CD4-positive, CD25-positive, alpha-beta regulatory T cell (primary cell): ENCODE measurements at regions not wholly inside any gene's neighbourhood (a gene's known extent, or its start where the extent isn't known, plus 50 kb on each side); places are given as distances from the start of the nearest gene placed in this dataset.

Experiments
- ATAC-seq, 2 donors: fragments of 150-1000 bp; cut with Tn5 transposase; one replicate each; pipeline ENCODE4 v1.10.0; 2021; ENCODE audit warnings: low read depth in 2 of 2, moderate number of reproducible peaks in 2 of 2, moderate library complexity in 1 of 2
- DNase-seq, 3 donors: peaks; one replicate each; pipeline versions ENCODE4 v3.0.0 to v3.0.0-alpha.2; 2012 to 2022; ENCODE audit warnings: mixed read lengths in 1 of 3
- H3K27ac ChIP-seq: one replicate; pipeline ENCODE4 v1.7.0; 2013; ENCODE audit warnings: mild to moderate bottlenecking, low read length; ENCODE audit not compliant: insufficient read depth, poor library complexity, severe bottlenecking
- H3K27me3 ChIP-seq: one replicate; pipeline ENCODE4 v1.7.0; 2013; ENCODE audit warnings: low read length; ENCODE audit not compliant: control insufficient read depth, insufficient read depth
- H3K36me3 ChIP-seq: one replicate; pipeline ENCODE4 v1.7.0; 2013; ENCODE audit warnings: mild to moderate bottlenecking, low read length, moderate library complexity; ENCODE audit not compliant: control insufficient read depth, insufficient read depth
- H3K4me1 ChIP-seq: 2 replicates; pipeline ENCODE4 v1.7.0; 2013; ENCODE audit warnings: mild to moderate bottlenecking, low read length; ENCODE audit not compliant: insufficient read depth, control insufficient read depth, poor library complexity, severe bottlenecking
- H3K4me3 ChIP-seq: one replicate; pipeline ENCODE4 v1.7.0; 2013; ENCODE audit warnings: low read depth, mild to moderate bottlenecking, low read length, moderate library complexity
- H3K9me3 ChIP-seq, 2 experiments: 1 replicate in 1 of 2; 2 replicates in 1 of 2; pipeline ENCODE4 v1.7.0; 2013; ENCODE audit warnings: low read length in 2 of 2, mild to moderate bottlenecking in 1 of 2, moderate library complexity in 1 of 2; ENCODE audit not compliant: control insufficient read depth in 2 of 2
- H3K27ac Mint-ChIP-seq, 3 donors: one replicate each; pipeline ENCODE4 v1.8.0; 2020 to 2022; ENCODE audit warnings: mild to moderate bottlenecking in 3 of 3, mixed read lengths in 3 of 3, moderate library complexity in 2 of 3
- H3K27me3 Mint-ChIP-seq: one replicate; pipeline ENCODE4 v1.8.0; 2022; ENCODE audit warnings: mild to moderate bottlenecking, mixed read lengths
- H3K36me3 Mint-ChIP-seq: one replicate; pipeline ENCODE4 v1.8.0; 2020; ENCODE audit warnings: mixed read lengths
- H3K4me1 Mint-ChIP-seq, 4 donors: one replicate each; pipeline ENCODE4 v1.8.0; 2020 to 2022; ENCODE audit warnings: mixed read lengths in 4 of 4, mild to moderate bottlenecking in 1 of 4
- H3K4me3 Mint-ChIP-seq, 4 donors: one replicate each; pipeline ENCODE4 v1.8.0; 2020 to 2022; ENCODE audit warnings: mild to moderate bottlenecking in 4 of 4, mixed read lengths in 4 of 4, moderate library complexity in 3 of 4
- H3K9me3 Mint-ChIP-seq, 7 donors: one replicate each; pipeline ENCODE4 v1.8.0; 2020 to 2022; ENCODE audit warnings: mixed read lengths in 7 of 7, mild to moderate bottlenecking in 3 of 7, moderate library complexity in 2 of 7

DNA sequence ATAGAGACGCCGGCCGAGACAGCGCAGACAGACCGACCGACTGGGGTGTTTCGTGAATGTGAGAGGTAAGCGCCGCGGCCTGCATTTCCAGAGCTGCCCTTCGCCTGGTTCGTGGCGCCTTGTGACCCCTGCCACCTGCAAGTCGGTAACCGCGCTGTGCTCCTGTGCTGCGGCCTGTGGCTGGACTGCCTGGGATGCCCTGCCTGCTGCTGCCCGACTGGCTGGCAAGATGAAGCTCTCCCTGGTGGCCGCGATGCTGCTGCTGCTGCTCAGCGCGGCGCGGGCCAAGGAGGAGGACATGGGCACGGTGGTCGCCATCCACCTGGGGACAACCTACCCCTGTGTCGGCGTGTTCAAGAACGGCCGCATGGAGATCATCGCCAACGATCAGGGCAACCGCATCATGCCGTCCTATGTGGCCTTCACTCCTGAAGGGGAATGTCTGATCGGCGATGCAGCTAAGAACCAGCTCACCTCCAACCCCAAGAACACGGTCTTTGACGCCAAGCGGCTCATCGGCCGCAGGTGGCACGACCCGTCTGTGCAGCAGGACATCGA lies 150.8 kb downstream of the RRAGC start:
- Mint-ChIP-seq H3K4me1 (no peaks in the 10 kb centered on the region), H3K36me3 (peaks cover 5% of the 10 kb centered on the region), H3K27me3 (peaks cover 36% of the 10 kb centered on the region), H3K27ac (no peak overlapping the region), H3K4me3 (no peak overlapping the region), H3K9me3 (peaks cover 1 to 16% (median 10%) of the 10 kb centered on the region in 7 donors)
- Histone ChIP-seq H3K4me3 (no peak overlapping the region), H3K36me3 (no peaks in the 10 kb centered on the region), H3K4me1 (no peaks in the 10 kb centered on the region), H3K27ac (no peak overlapping the region), H3K27me3 (peaks cover 4% of the 10 kb centered on the region), H3K9me3 (peaks cover 0 to 12% of the 10 kb centered on the region in 2 experiments)
- DNase-seq = no peak
- no peak for ATAC-seq

DNA sequence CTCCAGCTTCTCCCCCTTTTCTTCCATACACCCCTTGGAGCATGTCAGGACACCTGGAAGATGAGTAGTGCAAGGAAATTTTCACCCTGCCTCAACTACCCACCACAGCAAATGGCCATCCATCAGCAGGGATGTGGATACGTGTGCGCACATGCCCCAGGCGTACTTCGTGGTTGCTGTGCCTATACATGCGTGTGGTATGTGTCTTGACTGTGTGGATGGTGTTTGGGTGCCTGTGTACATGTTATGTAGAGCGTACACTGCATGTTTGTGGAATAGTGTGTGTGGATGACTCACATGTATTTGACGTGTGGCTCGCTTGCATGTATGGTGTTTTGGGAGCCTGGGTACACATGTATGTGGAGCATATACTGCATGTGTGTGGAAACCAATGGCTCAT lies 158.5 kb downstream of the RRAGC start:
- H3K27me3 Mint-ChIP-seq = peaks cover 28% of the 10 kb centered on the region
- Histone ChIP-seq H3K27me3 (peaks cover 5% of the 10 kb centered on the region), H3K9me3 (peaks cover 0 to 5% of the 10 kb centered on the region in 2 experiments), H3K4me3 (no peak overlapping the region), H3K27ac (no peak overlapping the region), H3K4me1 (no peaks in the 10 kb centered on the region), H3K36me3 (no peaks in the 10 kb centered on the region)
- H3K4me1 Mint-ChIP-seq = no peaks in the 10 kb centered on the region
- DNase-seq (no peak), ATAC-seq (no peak)
- H3K27ac Mint-ChIP-seq = no peak overlapping the region
- H3K9me3 Mint-ChIP-seq = peaks cover 0 to 16% (median 10%) of the 10 kb centered on the region in 7 donors
- H3K4me3 Mint-ChIP-seq = no peak overlapping the region
- H3K36me3 Mint-ChIP-seq = no peaks in the 10 kb centered on the region

DNA sequence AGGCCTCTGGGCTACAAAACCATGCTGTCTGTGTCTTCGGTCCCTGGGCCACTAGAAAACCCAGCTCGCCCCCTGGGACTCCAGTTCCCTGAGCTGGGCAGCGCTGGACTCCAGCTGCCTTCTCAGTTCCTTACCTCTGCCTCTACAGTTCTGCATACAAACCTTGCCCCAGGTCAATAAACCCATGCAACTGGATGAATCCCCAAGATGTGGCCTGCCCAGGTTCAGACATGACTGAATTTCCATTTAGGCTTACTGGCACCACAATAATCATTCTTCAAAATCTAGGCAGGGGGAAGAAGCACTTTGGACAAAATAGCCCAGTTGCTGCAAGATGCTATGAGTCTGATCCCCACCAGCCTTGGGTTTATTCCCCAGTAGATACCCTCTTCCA lies 159.5 kb downstream of the RRAGC start:
- Mint-ChIP-seq H3K4me1 (no peaks in the 10 kb centered on the region), H3K27ac (no peak overlapping the region), H3K27me3 (peaks cover 25% of the 10 kb centered on the region), H3K9me3 (peaks cover 0 to 15% (median 2%) of the 10 kb centered on the region in 7 donors), H3K4me3 (no peak overlapping the region), H3K36me3 (no peaks in the 10 kb centered on the region)
- no peak for DNase-seq
- Histone ChIP-seq H3K9me3 (no peaks in the 10 kb centered on the region), H3K4me3 (no peak overlapping the region), H3K36me3 (no peaks in the 10 kb centered on the region), H3K27ac (no peak overlapping the region), H3K27me3 (peaks cover 4% of the 10 kb centered on the region), H3K4me1 (no peaks in the 10 kb centered on the region)
- ATAC-seq = no peak

DNA sequence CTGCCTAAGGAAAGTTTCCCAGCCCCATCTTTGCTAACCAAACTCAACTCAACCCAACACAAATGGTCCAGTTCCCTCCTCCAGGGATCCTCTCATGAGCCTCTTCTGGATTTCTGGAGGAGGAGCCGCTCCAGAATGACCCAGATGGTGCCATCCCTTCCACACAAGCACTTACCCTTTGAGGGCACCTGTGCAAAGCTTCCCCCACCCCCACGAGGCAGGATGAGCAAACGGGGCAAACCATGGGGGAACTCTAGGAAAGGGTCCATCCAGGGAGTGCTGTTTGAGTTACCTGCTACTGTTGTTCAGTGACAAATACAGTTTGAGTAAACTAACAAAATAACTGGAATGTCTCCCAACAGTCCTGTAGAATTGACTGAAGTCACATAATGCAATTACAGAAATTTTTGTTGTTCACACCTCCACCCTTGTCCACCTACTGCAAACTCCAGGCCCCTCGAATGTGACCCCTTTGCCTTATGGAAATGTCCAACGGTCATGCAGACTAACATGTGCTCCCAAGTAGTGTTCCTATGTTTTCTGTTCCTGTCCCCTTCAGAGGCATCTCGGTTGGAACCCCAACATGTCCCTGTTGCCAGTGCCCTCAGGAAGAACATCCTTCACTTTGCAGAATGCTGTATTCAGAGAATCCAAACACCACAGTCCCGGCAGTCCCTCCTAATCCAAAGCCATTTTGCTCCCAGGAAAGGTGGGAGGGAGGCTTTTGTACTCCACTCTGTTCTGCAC lies 160.1 kb downstream of the RRAGC start:
- Mint-ChIP-seq H3K9me3 (peaks cover 0 to 14% (median 2%) of the 10 kb centered on the region in 7 donors), H3K27me3 (peaks cover 21% of the 10 kb centered on the region), H3K4me1 (no peaks in the 10 kb centered on the region), H3K36me3 (no peaks in the 10 kb centered on the region), H3K27ac (no peak overlapping the region), H3K4me3 (no peak overlapping the region)
- Histone ChIP-seq H3K9me3 (no peaks in the 10 kb centered on the region), H3K27me3 (peaks cover 4% of the 10 kb centered on the region), H3K4me1 (no peaks in the 10 kb centered on the region), H3K36me3 (no peaks in the 10 kb centered on the region), H3K4me3 (no peak overlapping the region), H3K27ac (no peak overlapping the region)
- DNase-seq (no peak), ATAC-seq (no peak)

DNA sequence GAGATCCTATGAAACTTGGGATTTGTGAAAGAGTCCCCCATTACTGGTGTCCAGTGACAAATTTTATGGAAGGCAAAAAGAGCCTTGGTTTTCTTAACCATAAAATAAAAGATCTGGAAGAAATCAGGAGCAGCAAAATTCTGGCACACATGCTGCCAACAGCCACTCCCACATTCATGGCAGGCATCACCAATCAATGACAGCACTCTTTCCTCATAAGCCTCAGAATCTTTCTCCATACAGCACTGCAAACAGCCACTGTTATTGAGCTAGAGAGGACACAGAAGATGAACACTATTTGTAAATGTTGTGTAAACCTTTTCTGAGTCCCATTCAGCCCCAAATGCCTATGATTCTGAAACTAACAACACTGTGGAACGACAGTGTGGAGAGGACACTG lies 162.2 kb downstream of the RRAGC start:
- Histone ChIP-seq H3K27ac (no peak overlapping the region), H3K4me3 (no peak overlapping the region), H3K9me3 (no peaks in the 10 kb centered on the region), H3K4me1 (no peaks in the 10 kb centered on the region), H3K27me3 (peaks cover 9% of the 10 kb centered on the region), H3K36me3 (no peaks in the 10 kb centered on the region)
- Mint-ChIP-seq H3K27ac (no peak overlapping the region), H3K4me3 (no peak overlapping the region), H3K36me3 (no peaks in the 10 kb centered on the region), H3K4me1 (no peaks in the 10 kb centered on the region), H3K9me3 (peaks cover 0 to 11% (median 2%) of the 10 kb centered on the region in 7 donors), H3K27me3 (peaks cover 18% of the 10 kb centered on the region)
- ATAC-seq (no peak), DNase-seq (no peak)

DNA sequence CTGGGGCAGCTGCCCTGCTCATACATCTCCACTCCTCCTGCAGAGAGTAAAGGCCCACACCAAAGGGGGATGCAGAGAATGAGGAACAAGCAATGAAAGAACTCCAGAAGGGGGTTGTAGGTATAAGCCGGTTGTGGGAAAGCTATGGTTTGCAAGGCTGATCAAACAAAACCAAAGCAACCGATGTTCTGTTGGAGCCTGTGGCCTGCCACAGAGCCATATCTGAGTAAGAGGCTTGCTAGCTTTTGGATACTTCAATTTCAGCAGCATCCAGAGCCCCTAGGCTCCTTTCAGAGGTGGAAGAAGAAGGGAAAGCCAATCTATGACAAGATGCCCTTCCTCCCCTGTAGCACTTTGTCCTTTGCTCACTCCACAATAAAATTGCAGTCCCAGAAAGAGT lies 163.2 kb downstream of the RRAGC start:
- Mint-ChIP-seq H3K4me3 (no peak overlapping the region), H3K27ac (peak overlapping the region in 1 of 3 donors; percentile 78), H3K4me1 (no peaks in the 10 kb centered on the region), H3K27me3 (peaks cover 16% of the 10 kb centered on the region), H3K36me3 (no peaks in the 10 kb centered on the region), H3K9me3 (peaks cover 0 to 13% (median 2%) of the 10 kb centered on the region in 7 donors)
- ATAC-seq (no peak), DNase-seq (no peak)
- H3K36me3 ChIP-seq = no peaks in the 10 kb centered on the region
- H3K9me3 ChIP-seq = no peaks in the 10 kb centered on the region
- no peak overlapping the region for H3K4me3 ChIP-seq
- no peak overlapping the region for H3K27ac ChIP-seq
- no peaks in the 10 kb centered on the region for H3K4me1 ChIP-seq
- peaks cover 9% of the 10 kb centered on the region for H3K27me3 ChIP-seq

DNA sequence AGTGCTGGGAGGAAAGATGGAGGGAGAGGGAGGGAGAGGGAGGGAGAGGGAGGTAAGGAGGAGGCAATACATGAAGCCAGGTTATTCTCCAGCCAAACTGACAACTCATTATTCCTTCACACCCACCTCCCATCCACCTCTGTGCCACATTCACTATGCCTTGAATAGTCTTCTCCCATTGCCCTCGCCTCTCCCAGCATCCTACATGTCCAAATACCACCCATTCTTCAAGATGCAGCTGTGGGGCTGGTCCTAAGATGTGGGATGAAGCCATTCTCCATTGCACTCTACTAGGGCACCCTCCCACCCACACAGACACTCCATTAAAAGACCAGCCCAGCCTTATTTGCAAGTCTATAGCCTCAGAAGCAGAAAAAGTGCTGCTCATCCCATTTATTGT lies 165.8 kb downstream of the RRAGC start:
- Histone ChIP-seq H3K9me3 (no peaks in the 10 kb centered on the region), H3K36me3 (no peaks in the 10 kb centered on the region), H3K27ac (no peak overlapping the region), H3K4me1 (no peaks in the 10 kb centered on the region), H3K4me3 (no peak overlapping the region), H3K27me3 (peaks cover 18% of the 10 kb centered on the region)
- peaks cover 24% of the 10 kb centered on the region for H3K27me3 Mint-ChIP-seq
- DNase-seq (no peak), ATAC-seq (no peak)
- peaks cover 0 to 6% (median 0%) of the 10 kb centered on the region in 7 donors for H3K9me3 Mint-ChIP-seq
- no peaks in the 10 kb centered on the region for H3K36me3 Mint-ChIP-seq
- H3K27ac Mint-ChIP-seq = no peak overlapping the region
- H3K4me1 Mint-ChIP-seq = no peaks in the 10 kb centered on the region
- H3K4me3 Mint-ChIP-seq = no peak overlapping the region

DNA sequence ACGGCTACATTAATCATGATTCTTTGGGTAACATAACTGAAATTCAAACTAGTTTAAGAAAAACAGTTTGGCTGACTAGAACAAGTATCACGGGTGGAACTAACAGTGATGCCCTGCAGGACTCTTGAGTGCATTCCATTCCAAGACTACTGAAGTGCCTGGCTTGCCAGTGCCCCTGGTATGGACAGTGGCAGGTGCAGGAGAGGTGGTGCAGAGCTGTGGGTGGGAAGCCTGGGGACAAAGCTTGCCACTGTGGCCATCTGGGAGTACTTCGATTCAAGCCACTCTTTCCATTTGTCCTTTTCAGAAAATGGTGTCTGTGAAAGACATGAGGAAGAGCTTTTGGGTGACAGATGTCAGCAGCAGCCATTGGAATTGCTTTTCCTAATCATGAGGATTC lies 166.5 kb downstream of the RRAGC start:
- Mint-ChIP-seq H3K27ac (no peak overlapping the region), H3K9me3 (peaks cover 0 to 6% (median 0%) of the 10 kb centered on the region in 7 donors), H3K27me3 (peaks cover 32% of the 10 kb centered on the region), H3K4me1 (no peaks in the 10 kb centered on the region), H3K36me3 (no peaks in the 10 kb centered on the region), H3K4me3 (no peak overlapping the region)
- Histone ChIP-seq H3K4me3 (no peak overlapping the region), H3K27me3 (peaks cover 22% of the 10 kb centered on the region), H3K9me3 (no peaks in the 10 kb centered on the region), H3K27ac (no peak overlapping the region), H3K36me3 (no peaks in the 10 kb centered on the region), H3K4me1 (no peaks in the 10 kb centered on the region)
- ATAC-seq (no peak), DNase-seq (no peak)
